ENCODE measurements at regions not wholly inside any gene's neighbourhood (a gene's known extent, or its start where the extent isn't known, plus 50 kb on each side); places are given as distances from the start of the nearest gene placed in this dataset.

GRCh38 chrX:40151211-40152172 lies 53.7 kb upstream of the BCOR start:
- no peak for DNase-seq (ENCODE audit: low read depth in 2 of 2)

DNA sequence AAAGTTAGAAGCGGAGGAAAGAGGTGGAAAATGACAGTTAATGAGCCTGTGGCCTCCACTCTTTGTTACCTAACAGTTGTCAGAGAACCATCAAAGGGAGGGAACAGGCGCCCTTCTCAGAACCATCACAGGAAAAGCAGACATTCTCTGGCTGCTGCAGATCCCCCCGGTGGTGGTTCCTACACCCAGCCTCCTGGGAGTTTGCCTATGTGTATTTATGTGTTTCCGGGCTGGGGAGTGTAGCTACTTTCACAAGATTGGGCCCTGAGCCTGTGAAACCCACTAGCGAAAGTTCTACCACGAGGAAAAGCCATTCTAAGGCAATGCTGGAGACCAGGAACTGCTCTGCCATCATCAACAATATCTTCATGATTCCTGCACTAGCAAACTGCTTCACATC lies 52.7 kb upstream of the BCOR start:
- DNase-seq (ENCODE audit: low read depth in 2 of 2) = no peak

GRCh38 chrX:40149286-40150175 lies 51.8 kb upstream of the BCOR start:
- no peak for DNase-seq (ENCODE audit: low read depth in 2 of 2)

DNA sequence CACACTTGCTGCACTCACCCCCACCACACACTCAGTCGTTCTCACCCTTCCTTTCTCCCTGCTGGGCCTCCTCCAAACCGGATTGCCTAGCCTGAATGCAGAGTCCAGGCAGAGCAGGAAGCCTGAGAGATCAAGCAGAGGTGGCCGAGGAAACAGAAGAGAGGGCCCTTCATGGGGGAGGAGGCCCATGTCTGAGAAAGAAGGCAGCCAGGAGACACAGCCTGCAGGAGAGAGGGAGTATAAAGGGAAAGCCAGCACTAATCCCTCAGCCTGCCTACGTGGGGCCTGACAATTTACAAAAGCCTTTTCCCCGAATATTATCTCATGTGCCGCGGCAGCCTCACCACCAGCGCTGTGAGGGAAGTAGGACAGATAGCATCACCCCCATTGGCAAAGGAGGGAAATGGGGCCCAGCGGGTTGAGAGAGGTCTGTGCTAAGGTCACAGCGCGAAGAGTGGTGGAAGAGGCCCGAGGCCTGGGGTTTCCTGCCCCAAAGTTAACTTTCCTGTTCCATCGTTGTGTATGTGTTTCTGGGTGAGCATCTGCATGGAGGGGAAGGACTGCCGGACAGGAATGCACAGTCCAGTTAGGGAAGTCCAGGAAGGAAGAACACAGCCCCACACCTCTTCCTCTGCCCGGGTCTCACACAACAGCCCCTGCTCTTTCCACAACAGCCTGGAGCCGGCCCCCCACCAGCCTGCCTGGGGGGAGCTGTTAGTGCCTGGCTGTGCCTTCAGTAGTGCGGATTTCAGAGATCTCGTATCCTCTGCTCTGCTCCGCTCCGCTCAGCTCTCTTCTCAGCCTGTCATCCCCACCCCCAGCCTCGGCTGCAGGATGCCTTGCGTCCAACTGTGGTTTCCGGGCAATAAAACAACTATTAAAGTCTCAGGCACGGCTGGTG lies 50.9 kb upstream of the BCOR start:
- DNase-seq (ENCODE audit: low read depth in 2 of 2) = peak in 1 of 2 donors; percentile 53

- no peak for DNase-seq (ENCODE audit: low read depth in 2 of 2)
Measured at GRCh38 chrX:40147971-40148370, 50.2 kb upstream of the BCOR start.
